GM21717 (cell line): ENCODE measurements at regions not wholly inside any gene's neighbourhood (a gene's known extent, or its start where the extent isn't known, plus 50 kb on each side); places are given as distances from the start of the nearest gene placed in this dataset.
"Not testable (repeated sequence)": the region's sequence is repeated elsewhere in the genome, so short reads cannot be mapped to it uniquely, and the experiment has no call there.

Experiments used
- ATAC-seq: cut with Tn5 transposase; IDR thresholded peaks from one replicate; pipeline ENCODE4 v1.9.1; 2021; ENCODE audit warnings: mild to moderate bottlenecking, moderate library complexity; ENCODE audit not compliant: unreplicated experiment

- ATAC-seq: no peak
These were observed 653.5 kb downstream of the FAM181B start for GRCh38 chr11:82080160-82080559.

GRCh38 chr11:82076126-82076525 is 657.5 kb downstream of the FAM181B start:
- no peak for ATAC-seq

- no peak for ATAC-seq
These were observed 674.2 kb downstream of the FAM181B start for GRCh38 chr11:82059505-82059904.

- ATAC-seq: no peak
These were observed 677.2 kb downstream of the FAM181B start for GRCh38 chr11:82056450-82056849.

GRCh38 chr11:82049199-82049598 is 684.5 kb downstream of the FAM181B start:
- no peak for ATAC-seq

GRCh38 chr11:82047200-82047599 is 686.5 kb downstream of the FAM181B start:
- ATAC-seq: no peak

GRCh38 chr11:82046778-82047177 is 686.9 kb downstream of the FAM181B start:
- ATAC-seq: no peak

- ATAC-seq: no peak
These were observed 687.8 kb downstream of the FAM181B start for GRCh38 chr11:82045748-82046457.

GRCh38 chr11:82043316-82043715 is 690.3 kb downstream of the FAM181B start:
- no peak for ATAC-seq

GRCh38 chr11:82041764-82042163 is 691.9 kb downstream of the FAM181B start:
- ATAC-seq: no peak

GRCh38 chr11:82038154-82038553 is 695.5 kb downstream of the FAM181B start:
- no peak for ATAC-seq

- ATAC-seq: no peak
These were observed 699.1 kb downstream of the FAM181B start for GRCh38 chr11:82034527-82034926.

GRCh38 chr11:82027335-82027734 is 706.3 kb downstream of the FAM181B start:
- not testable (repeated sequence) for ATAC-seq

- ATAC-seq: no peak
These were observed 708.9 kb downstream of the FAM181B start for GRCh38 chr11:82024760-82025159.

GRCh38 chr11:82012276-82012675 is 721.4 kb downstream of the FAM181B start:
- no peak for ATAC-seq

GRCh38 chr11:82009133-82009532 is 724.5 kb downstream of the FAM181B start:
- no peak for ATAC-seq

GRCh38 chr11:82007521-82007920 is 726.1 kb downstream of the FAM181B start:
- ATAC-seq: no peak

- no peak for ATAC-seq
These were observed 729.0 kb downstream of the FAM181B start for GRCh38 chr11:82004537-82005213.

GRCh38 chr11:82003671-82004515 is 729.8 kb downstream of the FAM181B start:
- ATAC-seq: no peak

- ATAC-seq: no peak
These were observed 730.6 kb downstream of the FAM181B start for GRCh38 chr11:82003024-82003423.

GRCh38 chr11:81995889-81996288 is 737.8 kb downstream of the FAM181B start:
- no peak for ATAC-seq

GRCh38 chr11:81993755-81994154 is 739.9 kb downstream of the FAM181B start:
- no peak for ATAC-seq
